ENCODE measurements at regions not wholly inside any gene's neighbourhood (a gene's known extent, or its start where the extent isn't known, plus 50 kb on each side); places are given as distances from the start of the nearest gene placed in this dataset.

DNA sequence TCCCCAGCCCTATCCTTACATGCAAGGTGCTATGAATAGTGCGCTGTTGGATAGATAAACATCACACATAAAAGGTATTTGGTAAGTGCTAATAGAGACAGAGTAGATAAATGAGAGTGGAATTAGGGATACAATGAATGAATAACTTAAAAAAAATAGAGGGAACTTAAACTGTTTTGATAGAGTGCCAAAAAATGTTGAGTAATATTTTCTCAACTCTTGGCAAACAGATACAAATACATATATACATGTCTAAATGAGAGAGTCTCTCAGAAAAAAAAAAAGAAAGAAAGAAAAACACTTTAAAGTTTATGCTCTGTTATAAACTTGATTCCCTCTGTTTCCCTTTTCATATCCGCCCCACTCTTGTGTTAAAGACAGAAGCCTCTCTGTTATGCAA lies 667.4 kb downstream of the ROBO2 start:
- DNase-seq, result no peak
- Mint-ChIP-seq H3K4me3 (ENCODE audit: unreplicated experiment) (no peak overlapping the region), H3K9me3 (ENCODE audit: unreplicated experiment) (no peaks in the 10 kb centered on the region), H3K27ac (ENCODE audit: unreplicated experiment) (no peak overlapping the region), H3K4me1 (ENCODE audit: low read depth, unreplicated experiment) (peaks cover 5% of the 10 kb centered on the region), H3K36me3 (ENCODE audit: unreplicated experiment) (no peaks in the 10 kb centered on the region), H3K27me3 (ENCODE audit: unreplicated experiment) (no peaks in the 10 kb centered on the region)
- TF ChIP-seq, protein P1, sequence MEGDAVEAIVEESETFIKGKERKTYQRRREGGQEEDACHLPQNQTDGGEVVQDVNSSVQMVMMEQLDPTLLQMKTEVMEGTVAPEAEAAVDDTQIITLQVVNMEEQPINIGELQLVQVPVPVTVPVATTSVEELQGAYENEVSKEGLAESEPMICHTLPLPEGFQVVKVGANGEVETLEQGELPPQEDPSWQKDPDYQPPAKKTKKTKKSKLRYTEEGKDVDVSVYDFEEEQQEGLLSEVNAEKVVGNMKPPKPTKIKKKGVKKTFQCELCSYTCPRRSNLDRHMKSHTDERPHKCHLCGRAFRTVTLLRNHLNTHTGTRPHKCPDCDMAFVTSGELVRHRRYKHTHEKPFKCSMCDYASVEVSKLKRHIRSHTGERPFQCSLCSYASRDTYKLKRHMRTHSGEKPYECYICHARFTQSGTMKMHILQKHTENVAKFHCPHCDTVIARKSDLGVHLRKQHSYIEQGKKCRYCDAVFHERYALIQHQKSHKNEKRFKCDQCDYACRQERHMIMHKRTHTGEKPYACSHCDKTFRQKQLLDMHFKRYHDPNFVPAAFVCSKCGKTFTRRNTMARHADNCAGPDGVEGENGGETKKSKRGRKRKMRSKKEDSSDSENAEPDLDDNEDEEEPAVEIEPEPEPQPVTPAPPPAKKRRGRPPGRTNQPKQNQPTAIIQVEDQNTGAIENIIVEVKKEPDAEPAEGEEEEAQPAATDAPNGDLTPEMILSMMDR (IDR thresholded peaks at IDR 0.05; ENCODE audit: partially characterized antibody, unreplicated experiment), result no peak

DNA sequence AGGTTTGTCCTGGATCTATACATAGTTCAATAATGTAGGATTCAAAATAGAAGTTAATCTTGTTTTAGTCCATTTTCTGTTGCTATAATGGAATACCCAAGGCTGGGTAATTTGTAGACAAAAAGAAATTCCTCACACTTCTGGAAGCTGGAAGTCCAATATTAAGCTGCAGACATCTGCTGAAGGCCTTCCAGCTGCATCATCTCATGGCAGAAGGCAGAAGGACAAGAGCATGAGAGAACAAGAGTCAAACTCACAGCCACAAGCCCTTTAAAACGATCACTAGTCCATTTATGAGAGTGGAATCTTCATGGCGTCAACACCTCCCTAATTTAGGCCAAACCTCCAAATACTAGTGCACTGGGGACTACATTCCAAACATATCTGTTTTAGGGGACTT lies 669.3 kb downstream of the ROBO2 start:
- no peaks in the 10 kb centered on the region for H3K27me3 Mint-ChIP-seq (ENCODE audit: unreplicated experiment)
- no peak for DNase-seq
- no peak overlapping the region for H3K27ac Mint-ChIP-seq (ENCODE audit: unreplicated experiment)
- H3K4me3 Mint-ChIP-seq (ENCODE audit: unreplicated experiment), result no peak overlapping the region
- TF ChIP-seq, protein P1 (IDR thresholded peaks at IDR 0.05; ENCODE audit: partially characterized antibody, unreplicated experiment), result no peak
- H3K9me3 Mint-ChIP-seq (ENCODE audit: unreplicated experiment), result no peaks in the 10 kb centered on the region
- no peaks in the 10 kb centered on the region for H3K36me3 Mint-ChIP-seq (ENCODE audit: unreplicated experiment)
- peaks cover 3% of the 10 kb centered on the region for H3K4me1 Mint-ChIP-seq (ENCODE audit: low read depth, unreplicated experiment)

GRCh38 chr3:77718311-77718710 lies 678.4 kb downstream of the ROBO2 start:
- DNase-seq, result no peak
- H3K36me3 Mint-ChIP-seq (ENCODE audit: unreplicated experiment), result no peaks in the 10 kb centered on the region
- no peak overlapping the region for H3K4me3 Mint-ChIP-seq (ENCODE audit: unreplicated experiment)
- no peaks in the 10 kb centered on the region for H3K27me3 Mint-ChIP-seq (ENCODE audit: unreplicated experiment)
- TF ChIP-seq, protein P1 (IDR thresholded peaks at IDR 0.05; ENCODE audit: partially characterized antibody, unreplicated experiment), result no peak
- no peak overlapping the region for H3K27ac Mint-ChIP-seq (ENCODE audit: unreplicated experiment)
- H3K4me1 Mint-ChIP-seq (ENCODE audit: low read depth, unreplicated experiment), result peaks cover 14% of the 10 kb centered on the region
- H3K9me3 Mint-ChIP-seq (ENCODE audit: unreplicated experiment), result peaks cover 3% of the 10 kb centered on the region

DNA sequence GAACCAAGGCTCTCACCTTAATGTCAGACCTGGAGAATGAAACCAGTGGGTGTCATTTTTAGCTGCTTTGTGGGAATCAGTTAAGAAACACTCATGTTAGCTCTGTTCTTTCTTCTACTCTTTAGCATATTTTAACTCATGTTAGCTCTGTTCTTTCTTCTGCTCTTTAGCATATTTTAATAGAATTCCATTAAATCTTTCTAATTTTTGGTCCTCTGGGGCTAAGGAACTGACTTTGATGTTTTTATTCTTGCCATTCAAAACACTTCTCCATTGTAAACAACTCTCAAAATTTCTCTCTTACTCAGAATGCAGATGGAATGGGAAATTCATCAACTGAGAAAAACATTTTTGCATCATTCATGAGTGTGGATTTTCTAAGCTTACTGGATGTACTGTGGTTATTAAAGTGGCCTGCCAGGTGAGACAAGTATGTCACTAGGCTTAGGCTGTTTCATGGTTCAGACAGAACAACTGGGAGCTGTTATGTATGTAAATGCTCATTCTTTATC lies 680.6 kb downstream of the ROBO2 start:
- Mint-ChIP-seq H3K4me3 (ENCODE audit: unreplicated experiment) (no peak overlapping the region), H3K27ac (ENCODE audit: unreplicated experiment) (no peak overlapping the region), H3K4me1 (ENCODE audit: low read depth, unreplicated experiment) (peaks cover 12% of the 10 kb centered on the region), H3K27me3 (ENCODE audit: unreplicated experiment) (no peaks in the 10 kb centered on the region), H3K36me3 (ENCODE audit: unreplicated experiment) (no peaks in the 10 kb centered on the region), H3K9me3 (ENCODE audit: unreplicated experiment) (peaks cover 3% of the 10 kb centered on the region)
- DNase-seq, result no peak
- TF ChIP-seq, protein P1 (IDR thresholded peaks at IDR 0.05; ENCODE audit: partially characterized antibody, unreplicated experiment), result no peak

- no peaks in the 10 kb centered on the region for H3K4me1 Mint-ChIP-seq (ENCODE audit: low read depth, unreplicated experiment)
- TF ChIP-seq, protein P1 (IDR thresholded peaks at IDR 0.05; ENCODE audit: partially characterized antibody, unreplicated experiment), result no peak
- H3K36me3 Mint-ChIP-seq (ENCODE audit: unreplicated experiment), result peaks cover 4% of the 10 kb centered on the region
- H3K27me3 Mint-ChIP-seq (ENCODE audit: unreplicated experiment), result no peaks in the 10 kb centered on the region
- no peak overlapping the region for H3K4me3 Mint-ChIP-seq (ENCODE audit: unreplicated experiment)
- H3K9me3 Mint-ChIP-seq (ENCODE audit: unreplicated experiment), result peaks cover 3% of the 10 kb centered on the region
- no peak for DNase-seq
- H3K27ac Mint-ChIP-seq (ENCODE audit: unreplicated experiment), result no peak overlapping the region
Measured at GRCh38 chr3:77726517-77726916, 686.6 kb downstream of the ROBO2 start.
